Endothelial cell of umbilical vein (primary cell): ENCODE measurements at regions not wholly inside any gene's neighbourhood (a gene's known extent, or its start where the extent isn't known, plus 50 kb on each side); places are given as distances from the start of the nearest gene placed in this dataset.

ENCODE experiments used
- BruUV-seq: library from RNA; stranded (reverse); fragments of 400-500 nt; replicated peaks from 2 replicates; lab custom pipeline; 2021; lab: Mats Ljungman, UMichigan
- CTCF ChIA-PET: fragments of 300-600, 350-600 bp; sonication (Branson Sonifier 250); formaldehyde crosslinking; loops from one replicate; lab custom pipeline; 2021; ENCODE audit warnings: antibody characterized with exemption, inconsistent platforms; lab: Charles Lee
- POLR2A ChIA-PET: fragments of 300-600, 350-600 bp; sonication (Branson Sonifier 250); formaldehyde crosslinking; loops from one replicate; lab custom pipeline; 2021; ENCODE audit warnings: antibody characterized with exemption, inconsistent platforms; lab: Charles Lee
- DNase-seq: peaks from one replicate; pipeline ENCODE4 v3.0.0-alpha.2; 2011; ENCODE audit warnings: low read depth, low spot score
- FAIRE-seq: peaks from 2 replicates; lab custom pipeline; 2011; peaks lifted over from hg19 to GRCh38; lab: Jason Lieb, UNC
- H2AFZ ChIP-seq: 2 replicates; pipeline ENCODE4 v1.6.0; 2012; ENCODE audit warnings: low read depth, low read length, control low read depth, inconsistent platforms
- H3K27ac ChIP-seq: 2 replicates; pipeline ENCODE4 v1.5.1; 2011; ENCODE audit warnings: low read depth, mild to moderate bottlenecking, control low read depth, low read length, moderate library complexity; ENCODE audit not compliant: insufficient read depth
- H3K27me3 ChIP-seq, 2 experiments: 2 replicates each; pipeline versions ENCODE4 v1.6.0 to v1.6.1; 2011; ENCODE audit warnings: low read length in 2 of 2, mixed read lengths in 1 of 2; ENCODE audit not compliant: control insufficient read depth in 2 of 2, insufficient read depth in 2 of 2
- H3K36me3 ChIP-seq, 2 experiments: 2 replicates in 1 of 2; 3 replicates in 1 of 2; pipeline ENCODE4 v1.5.1; 2011; ENCODE audit warnings: low read length in 2 of 2, mild to moderate bottlenecking in 1 of 2, moderate library complexity in 1 of 2; ENCODE audit not compliant: control insufficient read depth in 2 of 2, insufficient read depth in 2 of 2; ENCODE audit errors: extremely low read depth in 1 of 2
- H3K4me1 ChIP-seq: 3 replicates; pipeline ENCODE4 v1.5.1; 2011; ENCODE audit warnings: mild to moderate bottlenecking, low read length; ENCODE audit not compliant: control insufficient read depth, insufficient read depth; ENCODE audit errors: extremely low read depth
- H3K4me2 ChIP-seq: 2 replicates; pipeline ENCODE4 v1.6.1; 2011; ENCODE audit warnings: low read length, control low read depth, mixed read lengths; ENCODE audit not compliant: insufficient read depth
- H3K4me3 ChIP-seq, 3 experiments: fragments of 200-600 bp in 1 of 3; sonication (generic), shearing (Covaris generic) in 1 of 3; replicated peaks in 1 of 3; 2 replicates each; pipeline ENCODE4 v1.5.1; 2011 to 2016; ENCODE audit warnings: control low read depth in 3 of 3, low read length in 3 of 3, mild to moderate bottlenecking in 2 of 3, inconsistent platforms in 1 of 3, low read depth in 1 of 3, moderate library complexity in 1 of 3; ENCODE audit not compliant: insufficient read depth in 1 of 3
- H3K79me2 ChIP-seq: 2 replicates; pipeline ENCODE4 v1.6.0; 2012; ENCODE audit warnings: low read length, inconsistent platforms; ENCODE audit not compliant: control insufficient read depth, insufficient read depth
- H3K9ac ChIP-seq: replicated peaks from 2 replicates; pipeline ENCODE3; 2011; ENCODE audit warnings: low read length, control low read depth; ENCODE audit not compliant: insufficient read depth; ENCODE audit errors: extremely low read depth
- H3K9me1 ChIP-seq: replicated peaks from 3 replicates; pipeline ENCODE4 v1.6.0; 2011; ENCODE audit warnings: mild to moderate bottlenecking, low read length; ENCODE audit not compliant: control insufficient read depth, insufficient read depth; ENCODE audit errors: extremely low read depth
- H3K9me3 ChIP-seq: replicated peaks from 2 replicates; pipeline ENCODE4 v1.5.1; 2012; ENCODE audit warnings: low read length, inconsistent platforms; ENCODE audit not compliant: control insufficient read depth, insufficient read depth
- H4K20me1 ChIP-seq: replicated peaks from 2 replicates; pipeline ENCODE3; 2011; ENCODE audit warnings: mild to moderate bottlenecking, low read length; ENCODE audit not compliant: control insufficient read depth, insufficient read depth; ENCODE audit errors: extremely low read depth
- CTCF ChIP-seq, 2 donors: IDR thresholded peaks; 1 replicate in 1 of 2; 2 replicates in 1 of 2; pipeline ENCODE4 v1.5.1; 2011; ENCODE audit warnings: low read length in 2 of 2, mild to moderate bottlenecking in 2 of 2, moderate library complexity in 2 of 2, control low read depth in 1 of 2, inconsistent platforms in 1 of 2, low read depth in 1 of 2; ENCODE audit not compliant: insufficient read depth in 1 of 2; ENCODE audit errors: extremely low read depth in 1 of 2
- EZH2 ChIP-seq: IDR thresholded peaks from 2 replicates; pipeline ENCODE4 v1.6.1; 2012; ENCODE audit warnings: borderline replicate concordance, low read depth, mild to moderate bottlenecking, moderate library complexity, low read length, inconsistent platforms; ENCODE audit not compliant: severe bottlenecking
- FOS ChIP-seq: IDR thresholded peaks from 2 replicates; pipeline ENCODE4 v1.6.1; 2011; ENCODE audit warnings: mild to moderate bottlenecking, low read length, moderate library complexity, borderline replicate concordance; ENCODE audit not compliant: insufficient read depth
- GATA2 ChIP-seq: IDR thresholded peaks from 2 replicates; pipeline ENCODE4 v1.7.0; 2011; ENCODE audit warnings: low read depth, mild to moderate bottlenecking, moderate library complexity, mixed read lengths, low read length; ENCODE audit not compliant: insufficient read length, insufficient read depth
- JUN ChIP-seq: IDR thresholded peaks from 2 replicates; pipeline ENCODE4 v1.6.1; 2011; ENCODE audit warnings: borderline replicate concordance, low read depth; ENCODE audit not compliant: insufficient read length, insufficient read depth
- MAX ChIP-seq: IDR thresholded peaks from 2 replicates; pipeline ENCODE4 v1.6.1; 2011; ENCODE audit not compliant: insufficient read depth, insufficient read length
- MYC ChIP-seq: IDR thresholded peaks from one replicate; pipeline ENCODE4 v1.6.1; 2011; ENCODE audit warnings: mild to moderate bottlenecking, low read depth, low read length
- POLR2A ChIP-seq: IDR thresholded peaks from 2 replicates; pipeline ENCODE4 v1.6.1; 2012; ENCODE audit warnings: low read depth, mild to moderate bottlenecking, control low read depth, low read length
- POLR2AphosphoS5 ChIP-seq: IDR thresholded peaks from 2 replicates; pipeline ENCODE4 v1.6.1; 2012; ENCODE audit warnings: low read depth, mild to moderate bottlenecking, control low read depth, low read length, moderate library complexity; ENCODE audit not compliant: insufficient read depth
- dilution Hi-C: fragments of 300-500 bp; cut with MboI; formaldehyde crosslinking; loops from one replicate; pipeline ENCODE4 v1.15.0; 2019; ENCODE audit warnings: low sequenced_read_pairs; ENCODE audit not compliant: extremely low pct_ligation_motif_present
- intact Hi-C: fragments of 100-400 bp; cut with micrococcal nuclease; formaldehyde crosslinking; loops from one replicate; pipeline ENCODE4 v1.10.0; 2022

GRCh38 chr18:51953521-51953920, 386.5 kb upstream of the DCC start:
- H4K20me1 ChIP-seq, result no peaks in the 10 kb centered on the region
- H3K9ac ChIP-seq, result no peak overlapping the region
- H3K9me1 ChIP-seq, result no peaks in the 10 kb centered on the region
- no peak overlapping the region for H3K4me3 ChIP-seq
- no peak overlapping the region for H3K27ac ChIP-seq
- no peak overlapping the region for H3K4me2 ChIP-seq
- H3K79me2 ChIP-seq, result no peaks in the 10 kb centered on the region
- no TSS peak for BruUV-seq
- H3K9me3 ChIP-seq, result peaks cover 3% of the 10 kb centered on the region
- H2AFZ ChIP-seq, result no peak overlapping the region
- no peaks in the 10 kb centered on the region for H3K36me3 ChIP-seq
- TF ChIP-seq MAX (no peak), CTCF (IDR thresholded peaks at IDR 0.05; ENCODE audit: extremely low read depth in 1 of 2, insufficient read depth in 1 of 2, low read depth in 1 of 2, low read length in 2 of 2) (no peak), FOS (no peak), POLR2AphosphoS5 (no peak), GATA2 (no peak), MYC (no peak), EZH2 (no peak), POLR2A (no peak), JUN (no peak)
- intact Hi-C loops, result no loop called here
- no peaks in the 10 kb centered on the region for H3K4me1 ChIP-seq
- FAIRE-seq, result no peak
- CTCF ChIA-PET, result no interaction called here
- POLR2A ChIA-PET, result no interaction called here
- dilution Hi-C loops, result no loop called here
- no peak for DNase-seq
- H3K27me3 ChIP-seq, result no peaks in the 10 kb centered on the region
